ENCODE measurements at regions not wholly inside any gene's neighbourhood (a gene's known extent, or its start where the extent isn't known, plus 50 kb on each side); places are given as distances from the start of the nearest gene placed in this dataset.

GRCh38 chr1:116203920-116204319 lies 92.7 kb downstream of the MAB21L3 start:
- H3K9ac ChIP-seq (ENCODE audit: insufficient read depth in 1 of 2, low read depth in 2 of 2, low read length in 2 of 2), result no peak overlapping the region
- CTCF ChIA-PET (ENCODE audit: low intra/inter-chr PET ratio), result no interaction called here
- H3K79me2 ChIP-seq (ENCODE audit: control insufficient read depth, insufficient read depth, low read length), result no peaks in the 10 kb centered on the region
- BruUV-seq (replicated peaks), result no TSS peak
- H3K4me3 ChIP-seq, result no peak overlapping the region
- H3K9me1 ChIP-seq (ENCODE audit: control insufficient read depth, insufficient read depth, low read length), result no peaks in the 10 kb centered on the region
- peaks cover 14 to 27% of the 10 kb centered on the region in 2 experiments for H3K27me3 ChIP-seq (ENCODE audit: control insufficient read depth in 2 of 2, insufficient read depth in 2 of 2, low read length in 2 of 2)
- POLR2A ChIA-PET, result interaction anchor here (0.8 kb wide), 1 partner anchor 212 kb away, joined by 3 read pairs; no protein-coding TSS in a partner anchor
- no peak for DNase-seq (ENCODE audit: extremely low read depth in 1 of 4, low spot score in 3 of 4)
- no peak overlapping the region for H3K27ac ChIP-seq (ENCODE audit: extremely low read depth, low read depth, low read length)
- H3K4me1 ChIP-seq (replicated peaks in 1 of 2; ENCODE audit: control insufficient read depth in 2 of 2, insufficient read depth in 2 of 2, low read length in 2 of 2), result no peaks in the 10 kb centered on the region
- intact Hi-C loops (cut with micrococcal nuclease) (no loop called here), in situ Hi-C loops (cut with MboI) (no loop called here)
- no peaks in the 10 kb centered on the region for H4K20me1 ChIP-seq (replicated peaks; ENCODE audit: control insufficient read depth, insufficient read depth, low read length)
- H3K36me3 ChIP-seq (ENCODE audit: control insufficient read depth, insufficient read depth, low read length), result no peaks in the 10 kb centered on the region
- TF ChIP-seq PKNOX1 (IDR thresholded peaks at IDR 0.05) (no peak), ZNF512 (tag; IDR thresholded peaks at IDR 0.05) (0 out of 2 replicates have a peak, but pooled peaks have one; percentile 9)
- ATAC-seq, result no peak
- FAIRE-seq, result no peak
- H3K9me3 ChIP-seq (replicated peaks; ENCODE audit: control insufficient read depth, insufficient read depth, low read depth, low read length), result no peaks in the 10 kb centered on the region
- no peak overlapping the region for H3K4me2 ChIP-seq (ENCODE audit: insufficient read depth, low read length)
- WGBS (ENCODE audit: insufficient coverage, low coverage, missing lambda C conversion rate), result 0% methylated on average over 4 of the region's 4 CpGs
- no peak overlapping the region for H2AFZ ChIP-seq (ENCODE audit: low read depth, low read length)

Measured in K562 (cell line).